ENCODE measurements at regions not wholly inside any gene's neighbourhood (a gene's known extent, or its start where the extent isn't known, plus 50 kb on each side); places are given as distances from the start of the nearest gene placed in this dataset.
A peak's percentile ranks its signal among the peaks of the same experiment; 100 is the strongest.

GRCh38 chr12:91608542-91608941 is 425.9 kb upstream of the DCN start:
- DNase-seq, result no peak

GRCh38 chr12:91606662-91607377 is 424.2 kb upstream of the DCN start:
- no peak for DNase-seq

GRCh38 chr12:91604897-91605296 is 422.3 kb upstream of the DCN start:
- no peak for DNase-seq

DNA sequence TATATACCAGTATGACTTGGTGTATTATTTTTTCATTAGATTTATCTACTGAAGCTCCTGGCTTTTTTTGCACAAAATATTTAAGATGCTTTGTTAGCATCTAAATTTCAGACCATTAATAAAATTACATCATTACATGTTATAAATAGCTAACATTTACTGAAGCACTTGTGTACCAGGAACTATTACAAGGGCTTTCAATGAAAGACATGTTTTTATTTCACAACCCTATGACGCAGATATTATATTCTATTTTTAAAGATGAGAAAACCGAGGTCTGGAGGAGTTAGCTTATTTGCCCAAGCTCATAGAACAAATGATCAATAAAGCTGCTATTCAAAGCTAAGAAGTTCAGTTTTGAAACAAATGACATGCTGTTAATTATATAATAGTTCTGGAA is 420.4 kb upstream of the DCN start:
- no peak for DNase-seq

DNA sequence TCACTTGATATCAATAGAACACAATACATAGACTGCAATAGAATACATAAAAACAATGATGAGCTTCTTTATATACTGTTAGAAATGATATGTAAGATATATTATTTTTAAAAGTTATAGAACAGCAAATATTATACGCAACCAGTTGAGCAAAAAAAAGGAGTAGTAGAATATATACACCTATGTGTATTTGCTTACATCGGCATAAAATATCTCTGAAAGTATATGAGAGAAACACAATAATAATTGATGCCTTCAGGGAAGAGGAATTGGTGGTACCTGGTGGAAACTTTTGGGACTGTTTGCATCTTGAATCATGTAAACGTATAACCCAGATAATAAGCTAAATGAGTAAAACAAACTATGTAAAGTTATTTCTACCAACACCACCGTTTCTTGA is 418.4 kb upstream of the DCN start:
- DNase-seq, result no peak

- DNase-seq, result no peak
Measured at GRCh38 chr12:91594715-91595114, 412.1 kb upstream of the DCN start.

- no peak for DNase-seq
Measured at GRCh38 chr12:91591639-91591987, 409.0 kb upstream of the DCN start.

DNA sequence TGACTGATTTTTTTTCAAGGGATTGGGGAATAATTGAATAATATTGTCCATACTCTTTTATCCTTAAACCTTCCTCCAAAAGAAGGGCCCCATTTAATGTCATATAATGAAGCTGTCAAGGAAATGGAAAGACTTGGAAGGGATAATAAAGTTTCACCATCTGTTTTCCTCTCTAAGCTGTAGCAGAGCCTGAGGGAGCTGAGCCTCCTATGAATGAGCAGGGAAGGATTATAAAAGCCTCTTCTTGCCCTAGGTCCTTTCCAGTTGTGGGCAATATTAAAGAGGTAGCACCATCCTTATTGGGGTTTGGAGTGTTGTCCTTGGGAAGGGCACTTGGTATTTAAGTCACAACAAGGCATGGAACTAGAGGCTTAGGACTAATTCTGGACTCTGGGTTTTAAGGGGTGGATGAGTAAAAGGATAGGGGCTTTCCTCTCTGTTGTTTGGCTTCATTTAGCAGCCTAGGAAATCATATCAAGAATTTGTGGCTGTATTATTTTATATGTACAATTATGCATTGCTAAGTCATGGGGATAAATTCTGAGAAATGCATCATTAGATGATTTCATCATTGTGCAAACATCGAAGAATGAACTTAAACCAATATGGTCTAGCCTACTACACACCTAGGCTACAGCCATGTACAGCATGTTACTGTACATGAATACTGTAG is 408.5 kb upstream of the DCN start:
- no peak for DNase-seq

GRCh38 chr12:91588874-91589454 is 406.3 kb upstream of the DCN start:
- DNase-seq, result no peak

- DNase-seq, result no peak
Measured at GRCh38 chr12:91586015-91586414, 403.4 kb upstream of the DCN start.

DNA sequence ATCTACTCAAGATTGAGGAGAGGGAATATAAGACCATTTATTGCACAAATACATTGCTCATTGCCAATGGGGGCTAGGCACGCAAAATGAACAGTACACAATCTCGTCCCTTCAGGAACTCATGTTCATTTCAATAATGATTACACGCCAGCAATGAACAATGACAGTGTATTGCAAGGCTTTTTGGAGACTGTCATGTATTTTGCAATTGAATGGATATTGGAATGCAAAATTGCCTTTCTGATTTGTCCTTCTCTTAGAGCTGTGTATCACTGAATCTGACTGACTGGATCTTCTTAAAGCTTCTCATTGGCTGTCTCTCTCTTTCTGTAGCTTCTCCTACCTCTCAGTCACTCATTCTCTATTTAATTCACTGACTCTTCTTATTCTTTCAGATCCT is 400.2 kb upstream of the DCN start:
- no peak for DNase-seq

DNA sequence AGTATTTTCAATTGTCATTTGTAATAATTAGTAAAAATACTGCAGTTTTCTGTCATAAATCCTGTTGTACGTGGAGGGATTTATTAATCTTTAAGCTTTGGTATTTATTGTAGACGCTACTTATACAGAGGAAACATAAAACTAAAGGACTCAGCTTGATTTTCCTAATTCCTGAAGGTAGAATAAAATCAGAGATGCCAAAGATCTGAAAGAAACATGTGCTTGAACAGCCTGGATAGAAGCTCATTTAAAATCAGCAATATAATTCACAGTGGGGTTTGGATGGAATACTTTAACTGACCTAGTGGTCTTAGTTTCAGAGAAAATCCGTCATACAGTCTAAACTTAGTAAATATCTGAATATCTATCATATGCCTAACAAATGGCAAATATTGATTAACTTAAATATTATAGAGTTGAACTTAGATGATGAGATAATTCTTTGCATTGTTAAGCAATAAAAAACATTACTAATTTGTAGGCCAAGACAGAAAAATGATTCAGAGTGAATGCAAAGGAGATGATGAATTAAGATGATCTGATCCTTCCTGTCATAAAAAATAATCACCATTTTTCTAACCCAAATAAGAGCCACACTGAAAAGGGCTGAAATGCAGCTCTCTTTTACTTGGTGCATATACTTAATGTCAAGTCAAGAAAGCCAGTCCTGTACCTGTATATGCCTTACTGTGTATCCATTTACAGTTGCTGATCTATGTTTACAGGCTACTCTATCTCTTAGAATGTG is 397.1 kb upstream of the DCN start:
- DNase-seq, result no peak

GRCh38 chr12:91577586-91578539 is 395.2 kb upstream of the DCN start:
- DNase-seq, result peak; percentile 52

GRCh38 chr12:91576432-91576831 is 393.8 kb upstream of the DCN start:
- no peak for DNase-seq

GRCh38 chr12:91575630-91576029 is 393.0 kb upstream of the DCN start:
- no peak for DNase-seq

- DNase-seq, result no peak
Measured at GRCh38 chr12:91574975-91575374, 392.4 kb upstream of the DCN start.

GRCh38 chr12:91574391-91574790 is 391.8 kb upstream of the DCN start:
- no peak for DNase-seq

GRCh38 chr12:91572869-91573268 is 390.3 kb upstream of the DCN start:
- no peak for DNase-seq

GRCh38 chr12:91567100-91567485 is 384.5 kb upstream of the DCN start:
- DNase-seq, result no peak

GRCh38 chr12:91566328-91567099 is 383.9 kb upstream of the DCN start:
- no peak for DNase-seq

DNA sequence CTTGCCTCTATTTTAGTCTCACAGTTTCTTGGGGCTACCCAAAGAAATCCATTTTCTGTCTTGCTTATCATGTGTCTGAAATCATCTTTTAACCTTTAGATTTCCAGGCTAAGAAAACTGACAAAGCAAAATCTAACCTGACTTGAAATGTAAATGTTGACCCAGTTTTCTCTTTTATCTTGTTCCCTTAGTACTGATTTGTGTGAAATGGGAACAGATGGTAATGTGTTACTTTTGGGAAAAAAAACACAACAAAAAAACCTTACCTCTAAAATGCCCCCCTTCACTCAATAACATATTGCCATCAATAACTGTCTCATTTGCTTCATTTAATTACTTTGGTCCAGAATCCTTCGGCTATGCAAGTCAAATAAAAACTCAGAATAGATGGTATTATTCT is 383.2 kb upstream of the DCN start:
- DNase-seq, result no peak

DNA sequence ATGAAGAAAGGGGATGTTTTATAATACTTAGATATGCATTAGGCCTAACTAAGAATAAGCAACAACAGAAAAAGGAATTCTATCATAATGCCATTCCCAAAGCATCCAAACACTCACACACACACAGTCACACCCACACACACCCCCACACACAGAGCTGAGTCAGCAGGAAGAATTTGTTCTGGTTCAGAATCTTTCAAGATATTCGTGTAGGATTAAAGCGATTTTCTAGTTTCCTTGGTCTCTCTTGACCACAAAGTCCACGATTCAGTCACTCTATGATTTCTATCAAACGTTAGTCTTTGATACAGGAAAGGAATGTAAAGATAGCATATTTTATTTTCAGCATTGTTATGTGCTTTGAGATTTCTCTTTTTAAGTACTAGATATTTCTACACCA is 382.6 kb upstream of the DCN start:
- DNase-seq, result no peak
